H1 (cell line): ENCODE measurements at regions not wholly inside any gene's neighbourhood (a gene's known extent, or its start where the extent isn't known, plus 50 kb on each side); places are given as distances from the start of the nearest gene placed in this dataset.

Source experiments
- BACH1 ChIP-seq: IDR thresholded peaks from 2 replicates; pipeline ENCODE4 v1.6.1; 2012; ENCODE audit warnings: low read length, improper control_type of control experiment
- TCF12 ChIP-seq: IDR thresholded peaks from 2 replicates; pipeline ENCODE4 v1.6.1; 2011; ENCODE audit warnings: low read depth, mild to moderate bottlenecking, low read length
- YY1 ChIP-seq: IDR thresholded peaks from 2 replicates; pipeline ENCODE4 v1.6.1; 2011; ENCODE audit warnings: low read depth, mild to moderate bottlenecking, low read length

GRCh38 chr2:67896476-67896875 is 166.3 kb downstream of the C1D start (continued):
- TF ChIP-seq TCF12 (no peak), YY1 (no peak), BACH1 (no peak)
